WTC11 (cell line): ENCODE measurements at regions not wholly inside any gene's neighbourhood (a gene's known extent, or its start where the extent isn't known, plus 50 kb on each side); places are given as distances from the start of the nearest gene placed in this dataset.
"Not testable (repeated sequence)": the region's sequence is repeated elsewhere in the genome, so short reads cannot be mapped to it uniquely, and the experiment has no call there.

Source experiments
- ATAC-seq: fragments of 200-7000 bp; cut with Tn5 transposase; 2 replicates; pipeline ENCODE4 v1.10.0; 2021; ENCODE audit warnings: mild to moderate bottlenecking, moderate library complexity
- CTCF ChIA-PET: fragments of 300-600 bp; sonication (Branson Sonifier 250); formaldehyde crosslinking; loops from one replicate; lab custom pipeline; 2021; ENCODE audit warnings: antibody characterized with exemption; lab: Charles Lee
- POLR2A ChIA-PET: fragments of 350-600 bp; sonication (Branson Sonifier 250); formaldehyde crosslinking; loops from one replicate; lab custom pipeline; 2021; ENCODE audit warnings: antibody characterized with exemption; lab: Charles Lee
- DNase-seq: peaks from one replicate; pipeline ENCODE4 v3.0.0; 2021; ENCODE audit warnings: low spot score
- H3K27ac Mint-ChIP-seq: 2 replicates; pipeline ENCODE4 v1.8.0; 2021; ENCODE audit warnings: mixed read lengths
- H3K27me3 Mint-ChIP-seq: 2 replicates; pipeline ENCODE4 v1.8.0; 2021; ENCODE audit warnings: low read depth, mild to moderate bottlenecking, moderate library complexity, mixed read lengths
- H3K36me3 Mint-ChIP-seq: 2 replicates; pipeline ENCODE4 v1.8.0; 2021; ENCODE audit warnings: mixed read lengths
- H3K4me1 Mint-ChIP-seq: 2 replicates; pipeline ENCODE4 v1.8.0; 2022; ENCODE audit warnings: mixed read lengths
- H3K4me3 Mint-ChIP-seq: 2 replicates; pipeline ENCODE4 v1.8.0; 2021; ENCODE audit warnings: mild to moderate bottlenecking, moderate library complexity, mixed read lengths
- H3K9me3 Mint-ChIP-seq: 2 replicates; pipeline ENCODE4 v1.8.0; 2021; ENCODE audit warnings: mixed read lengths
- ARID4B ChIP-seq: sonication (generic); formaldehyde crosslinking; IDR thresholded peaks from 2 replicates; pipeline ENCODE4 v1.8.0; 2023; ENCODE audit warnings: missing genetic modification reagents, mild to moderate bottlenecking, borderline replicate concordance
- CDX4 ChIP-seq: fragments of 250-450 bp; sonication (Bioruptor Pico); IDR thresholded peaks from 2 replicates; pipeline ENCODE4 v1.9.0; 2021; ENCODE audit warnings: moderate library complexity, mild to moderate bottlenecking, inconsistent platforms, borderline replicate concordance
- CREB1 ChIP-seq: sonication (generic); formaldehyde crosslinking; IDR thresholded peaks from 2 replicates; pipeline ENCODE4 v1.8.0; 2023; ENCODE audit warnings: mild to moderate bottlenecking, missing genetic modification reagents
- ESRRA ChIP-seq: sonication (generic); formaldehyde crosslinking; IDR thresholded peaks from 2 replicates; pipeline ENCODE4 v1.8.1; 2022; ENCODE audit warnings: mild to moderate bottlenecking, missing genetic modification reagents, borderline replicate concordance
- FOXK1 ChIP-seq: sonication (generic); formaldehyde crosslinking; IDR thresholded peaks from 2 replicates; pipeline ENCODE4 v1.8.0; 2022; ENCODE audit warnings: mild to moderate bottlenecking, moderate library complexity, missing genetic modification reagents
- GTF2I ChIP-seq: fragments of 250-450 bp; sonication (Bioruptor Pico); conservative IDR thresholded peaks from 2 replicates; pipeline ENCODE4 v1.4.0; 2021; ENCODE audit warnings: mild to moderate bottlenecking
- IRF2 ChIP-seq: sonication (generic); formaldehyde crosslinking; IDR thresholded peaks from 2 replicates; pipeline ENCODE4 v1.8.0; 2022; ENCODE audit warnings: low read depth, missing genetic modification reagents, borderline replicate concordance
- KAT7 ChIP-seq: sonication (generic); formaldehyde crosslinking; IDR thresholded peaks from 2 replicates; pipeline ENCODE4 v1.8.1; 2023; ENCODE audit warnings: missing genetic modification reagents, mild to moderate bottlenecking, borderline replicate concordance
- MLX ChIP-seq: sonication (generic); formaldehyde crosslinking; IDR thresholded peaks from 2 replicates; pipeline ENCODE4 v1.8.1; 2023; ENCODE audit warnings: mild to moderate bottlenecking, missing genetic modification reagents, moderate library complexity
- OVOL2 ChIP-seq: fragments of 250-450 bp; sonication (Bioruptor Pico); IDR thresholded peaks from 2 replicates; pipeline ENCODE4 v1.9.0; 2021; ENCODE audit warnings: mild to moderate bottlenecking, borderline replicate concordance
- PRRX2 ChIP-seq: fragments of 250-450 bp; sonication (Bioruptor Pico); IDR thresholded peaks from 2 replicates; pipeline ENCODE4 v1.8.0; 2021; ENCODE audit warnings: mild to moderate bottlenecking
- RORB ChIP-seq: fragments of 250-450 bp; sonication (Bioruptor Pico); IDR thresholded peaks from 2 replicates; pipeline ENCODE4 v1.9.0; 2021; ENCODE audit warnings: mild to moderate bottlenecking
- TCF7 ChIP-seq: sonication (generic); formaldehyde crosslinking; IDR thresholded peaks from 2 replicates; pipeline ENCODE4 v1.8.0; 2022; ENCODE audit warnings: mild to moderate bottlenecking, low read depth, missing genetic modification reagents, moderate library complexity
- ZBTB43 ChIP-seq: sonication (generic); formaldehyde crosslinking; IDR thresholded peaks from 2 replicates; pipeline ENCODE4 v1.8.1; 2023; ENCODE audit warnings: mild to moderate bottlenecking, missing genetic modification reagents
- ZNF396 ChIP-seq: fragments of 250-450 bp; sonication (Bioruptor Pico); IDR thresholded peaks from 2 replicates; pipeline ENCODE4 v1.8.0; 2021; ENCODE audit warnings: mild to moderate bottlenecking, moderate library complexity, borderline replicate concordance
- ZNF416 ChIP-seq: fragments of 250-450 bp; sonication (Bioruptor Pico); IDR thresholded peaks from 2 replicates; pipeline ENCODE4 v1.9.0; 2021; ENCODE audit warnings: mild to moderate bottlenecking, inconsistent platforms
- ZNF423 ChIP-seq: fragments of 250-450 bp; sonication (Bioruptor Pico); IDR thresholded peaks from 2 replicates; pipeline ENCODE4 v2.1.2; 2022; ENCODE audit warnings: mild to moderate bottlenecking, moderate library complexity
- TF ChIP-seq, protein P1 (sequence below): sonication (generic); formaldehyde crosslinking; IDR thresholded peaks from 2 replicates; pipeline ENCODE4 v1.8.1; 2022; ENCODE audit warnings: mild to moderate bottlenecking, moderate library complexity, missing genetic modification reagents
- TF ChIP-seq, protein P2 (sequence below): sonication (generic); formaldehyde crosslinking; IDR thresholded peaks from 2 replicates; pipeline ENCODE4 v1.8.0; 2023; ENCODE audit warnings: missing genetic modification reagents

DNA sequence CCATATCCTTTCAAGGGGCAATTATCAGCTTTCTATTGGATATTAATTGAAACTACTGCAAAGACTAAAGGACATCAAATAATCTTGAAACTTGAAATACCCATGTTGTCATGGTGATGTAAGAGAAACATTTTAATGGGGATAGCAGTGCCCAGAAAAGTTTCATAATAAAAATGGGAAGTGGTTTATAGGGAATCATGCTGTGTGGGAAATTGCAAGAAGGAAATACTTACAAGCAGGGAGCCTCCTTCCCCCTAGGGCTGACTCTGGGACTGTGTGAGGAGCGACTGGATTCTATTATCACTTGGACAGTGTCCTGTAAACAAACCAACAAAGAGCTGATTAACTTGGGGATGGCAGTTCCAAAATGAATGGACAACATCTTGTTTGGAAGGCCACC is 1393.1 kb upstream of the GOT2 start (continued):
- TF ChIP-seq MLX (no peak), ZNF416 (CRISPR knock-in tag) (no peak), TCF7 (CRISPR knock-in tag) (no peak), GTF2I (CRISPR knock-in tag) (no peak)
- TF ChIP-seq, protein P1, sequence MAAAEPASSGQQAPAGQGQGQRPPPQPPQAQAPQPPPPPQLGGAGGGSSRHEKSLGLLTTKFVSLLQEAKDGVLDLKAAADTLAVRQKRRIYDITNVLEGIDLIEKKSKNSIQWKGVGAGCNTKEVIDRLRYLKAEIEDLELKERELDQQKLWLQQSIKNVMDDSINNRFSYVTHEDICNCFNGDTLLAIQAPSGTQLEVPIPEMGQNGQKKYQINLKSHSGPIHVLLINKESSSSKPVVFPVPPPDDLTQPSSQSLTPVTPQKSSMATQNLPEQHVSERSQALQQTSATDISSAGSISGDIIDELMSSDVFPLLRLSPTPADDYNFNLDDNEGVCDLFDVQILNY = no peak

DNA sequence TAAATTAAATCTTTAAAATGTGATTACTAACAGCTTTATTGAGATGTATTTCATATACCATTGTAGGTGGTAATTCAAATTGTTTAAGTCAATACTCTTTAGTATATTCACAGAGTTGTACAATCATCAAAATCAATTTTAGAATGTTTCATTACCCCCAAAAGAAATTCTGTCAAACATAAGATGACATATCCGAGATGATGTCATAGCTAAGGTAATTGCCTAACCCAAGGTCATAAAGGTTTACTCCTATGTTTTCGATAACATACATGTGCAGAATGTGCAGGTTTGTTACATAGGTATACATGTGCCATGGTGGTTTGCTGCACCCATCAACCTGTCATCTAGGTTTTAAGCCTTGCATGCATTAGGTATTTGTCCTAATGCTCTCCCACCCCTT is 1392.0 kb upstream of the GOT2 start:
- H3K36me3 Mint-ChIP-seq, ATAC-seq, H3K27ac Mint-ChIP-seq, H3K27me3 Mint-ChIP-seq, H3K4me3 Mint-ChIP-seq, DNase-seq, POLR2A ChIA-PET, CTCF ChIA-PET, H3K9me3 Mint-ChIP-seq: not testable (repeated sequence)
- H3K4me1 Mint-ChIP-seq = peaks cover 14% of the 10 kb centered on the region

- TF ChIP-seq ZNF396 (no peak), PRRX2 (CRISPR knock-in tag) (no peak), CREB1 (CRISPR knock-in tag) (no peak)
- Mint-ChIP-seq H3K27ac (no peak overlapping the region), H3K9me3 (peaks cover 10% of the 10 kb centered on the region; the same call in 1 of the 2 replicates), H3K4me1 (peaks cover 16% of the 10 kb centered on the region), H3K27me3 (no peaks in the 10 kb centered on the region), H3K4me3 (no peak overlapping the region), H3K36me3 (no peaks in the 10 kb centered on the region; the same call in 1 of the 2 replicates)
- ATAC-seq = no peak
- POLR2A ChIA-PET = no interaction called here
- CTCF ChIA-PET = no interaction called here
- no peak for DNase-seq
Observed at GRCh38 chr16:60123392-60124023, 1389.4 kb upstream of the GOT2 start.

GRCh38 chr16:60120586-60120985 is 1386.5 kb upstream of the GOT2 start:
- DNase-seq (no peak), ATAC-seq (no peak)
- CTCF ChIA-PET = no interaction called here
- H3K4me1 Mint-ChIP-seq = peaks cover 16% of the 10 kb centered on the region
- H3K4me3 Mint-ChIP-seq = no peak overlapping the region
- TF ChIP-seq CDX4 (CRISPR knock-in tag) = no peak
- no peak for TF ChIP-seq ESRRA (CRISPR knock-in tag)
- POLR2A ChIA-PET = no interaction called here
- peaks cover 3% of the 10 kb centered on the region; the same call in 1 of the 2 replicates for H3K9me3 Mint-ChIP-seq
- no peaks in the 10 kb centered on the region; the same call in 1 of the 2 replicates for H3K36me3 Mint-ChIP-seq
- H3K27me3 Mint-ChIP-seq = no peaks in the 10 kb centered on the region; the same call in 1 of the 2 replicates
- no peak overlapping the region for H3K27ac Mint-ChIP-seq

DNA sequence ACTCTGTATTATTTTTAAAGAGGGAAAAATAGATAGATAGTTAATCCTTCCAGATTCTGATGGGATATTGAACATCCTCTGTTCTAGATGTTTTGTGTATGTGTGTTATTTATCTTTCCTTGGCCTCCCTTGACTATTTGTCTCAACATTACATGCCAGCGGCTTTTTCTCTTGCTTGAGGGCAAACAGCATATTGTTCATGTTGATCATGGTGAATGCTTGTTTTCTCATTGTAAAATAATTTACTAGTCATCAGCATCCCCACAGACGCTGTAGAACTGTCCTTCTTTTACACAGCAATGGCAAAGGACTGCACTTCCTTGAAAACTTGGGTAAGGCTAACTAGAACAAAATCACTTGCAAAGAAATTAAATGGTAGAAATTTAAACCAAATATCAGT is 1376.4 kb upstream of the GOT2 start:
- ChIA-PET CTCF (no interaction called here), POLR2A (no interaction called here)
- TF ChIP-seq RORB = no peak
- TF ChIP-seq KAT7 (CRISPR knock-in tag) = no peak
- no peak for TF ChIP-seq ARID4B
- TF ChIP-seq IRF2 (CRISPR knock-in tag) = no peak
- TF ChIP-seq FOXK1 (CRISPR knock-in tag) = no peak
- TF ChIP-seq, protein P2, sequence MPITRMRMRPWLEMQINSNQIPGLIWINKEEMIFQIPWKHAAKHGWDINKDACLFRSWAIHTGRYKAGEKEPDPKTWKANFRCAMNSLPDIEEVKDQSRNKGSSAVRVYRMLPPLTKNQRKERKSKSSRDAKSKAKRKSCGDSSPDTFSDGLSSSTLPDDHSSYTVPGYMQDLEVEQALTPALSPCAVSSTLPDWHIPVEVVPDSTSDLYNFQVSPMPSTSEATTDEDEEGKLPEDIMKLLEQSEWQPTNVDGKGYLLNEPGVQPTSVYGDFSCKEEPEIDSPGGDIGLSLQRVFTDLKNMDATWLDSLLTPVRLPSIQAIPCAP (CRISPR knock-in tag) = no peak
- no peak for TF ChIP-seq ZNF423
- TF ChIP-seq ZBTB43 = no peak
- no peak for TF ChIP-seq OVOL2 (CRISPR knock-in tag)

More for the DNA sequence above, 1376.4 kb upstream of the GOT2 start:
- Mint-ChIP-seq H3K27me3 (no peaks in the 10 kb centered on the region), H3K4me1 (peaks cover 19% of the 10 kb centered on the region), H3K27ac (no peak overlapping the region; the same call in 1 of the 2 replicates), H3K36me3 (no peaks in the 10 kb centered on the region), H3K4me3 (no peak overlapping the region), H3K9me3 (peaks cover 8% of the 10 kb centered on the region)
- ATAC-seq (no peak), DNase-seq (no peak)
